ENCODE measurements at regions not wholly inside any gene's neighbourhood (a gene's known extent, or its start where the extent isn't known, plus 50 kb on each side); places are given as distances from the start of the nearest gene placed in this dataset.

DNA sequence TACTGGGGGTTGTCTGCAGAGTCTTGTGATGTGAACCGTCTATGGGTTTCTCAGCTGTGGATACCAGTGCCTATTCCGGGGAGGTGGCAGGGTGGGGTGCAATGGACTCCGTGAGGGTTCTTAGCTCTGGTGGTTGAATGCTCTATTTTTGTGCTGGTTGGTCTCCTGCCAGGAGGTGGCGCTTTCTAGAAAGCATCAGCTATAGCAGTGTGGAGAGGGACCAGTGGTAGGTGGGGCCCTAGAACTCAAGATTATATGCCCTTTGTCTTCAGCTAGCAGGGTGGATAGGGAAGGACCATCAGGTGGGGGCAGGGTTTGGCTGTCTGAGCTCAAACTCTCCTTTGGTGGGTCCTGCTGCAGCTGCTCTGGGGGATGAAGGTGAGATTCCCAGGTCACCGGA lies 127.3 kb upstream of the PLD5 start:
- no peak overlapping the region for H3K27ac ChIP-seq (ENCODE audit: low read depth, low read length)
- H3K18ac ChIP-seq (ENCODE audit: low read length): no peak overlapping the region
- no peak overlapping the region for H2BK15ac ChIP-seq (replicated peaks; ENCODE audit: low read depth)
- no peak overlapping the region for H4K8ac ChIP-seq (ENCODE audit: low read depth, low read length)
- H3K27me3 ChIP-seq (ENCODE audit: insufficient read depth, low read length, poor library complexity): no peaks in the 10 kb centered on the region
- H3K23ac ChIP-seq (ENCODE audit: low read length): no peak overlapping the region
- H2BK5ac ChIP-seq (ENCODE audit: low read length): no peak overlapping the region
- H3K4me1 ChIP-seq (ENCODE audit: control insufficient read depth, low read depth, low read length): no peaks in the 10 kb centered on the region
- no peak overlapping the region for H3K56ac ChIP-seq (ENCODE audit: low read length)
- no peak overlapping the region for H4K5ac ChIP-seq (ENCODE audit: low read length)
- no peak overlapping the region for H3K9ac ChIP-seq (ENCODE audit: low read length)
- no peak overlapping the region for H2AK5ac ChIP-seq (ENCODE audit: low read length)
- no peak overlapping the region for H3K4me3 ChIP-seq (ENCODE audit: low read length)
- H3K79me2 ChIP-seq (ENCODE audit: control insufficient read depth, insufficient read depth, low read length): no peaks in the 10 kb centered on the region
- no peak overlapping the region for H3K4ac ChIP-seq (ENCODE audit: low read depth, low read length)
- H2BK120ac ChIP-seq (ENCODE audit: low read depth, low read length): no peak overlapping the region
- H3K4me2 ChIP-seq (ENCODE audit: low read length): no peak overlapping the region
- DNase-seq: peak; percentile 86
- no peaks in the 10 kb centered on the region for H3K79me1 ChIP-seq (ENCODE audit: low read length)
- no peaks in the 10 kb centered on the region for H3K36me3 ChIP-seq (ENCODE audit: control insufficient read depth, insufficient read depth, low read length)
- WGBS (ENCODE audit: extremely low coverage, insufficient coverage, low lambda C conversion rate): no CpG with 5 or more reads among the region's 5 CpGs

GRCh38 chr1:242641461-242641860 lies 117.0 kb upstream of the PLD5 start:
- Histone ChIP-seq H4K8ac (ENCODE audit: low read depth, low read length) (no peak overlapping the region), H3K56ac (ENCODE audit: low read length) (no peak overlapping the region), H2BK120ac (ENCODE audit: low read depth, low read length) (no peak overlapping the region), H3K9ac (ENCODE audit: low read length) (no peak overlapping the region), H3K27me3 (ENCODE audit: insufficient read depth, low read length, poor library complexity) (no peaks in the 10 kb centered on the region), H3K27ac (ENCODE audit: low read depth, low read length) (no peak overlapping the region), H3K79me2 (ENCODE audit: control insufficient read depth, insufficient read depth, low read length) (no peaks in the 10 kb centered on the region), H2BK5ac (ENCODE audit: low read length) (no peak overlapping the region), H3K4me1 (ENCODE audit: control insufficient read depth, low read depth, low read length) (no peaks in the 10 kb centered on the region), H2AK5ac (ENCODE audit: low read length) (no peak overlapping the region), H3K23ac (ENCODE audit: low read length) (no peak overlapping the region), H3K4ac (ENCODE audit: low read depth, low read length) (no peak overlapping the region), H4K5ac (ENCODE audit: low read length) (no peak overlapping the region), H3K18ac (ENCODE audit: low read length) (no peak overlapping the region), H3K79me1 (ENCODE audit: low read length) (no peaks in the 10 kb centered on the region), H3K4me2 (ENCODE audit: low read length) (no peak overlapping the region), H3K36me3 (ENCODE audit: control insufficient read depth, insufficient read depth, low read length) (no peaks in the 10 kb centered on the region), H2BK15ac (replicated peaks; ENCODE audit: low read depth) (no peak overlapping the region), H3K4me3 (ENCODE audit: low read length) (no peak overlapping the region)
- no peak for DNase-seq
- no CpG with 5 or more reads among the region's 3 CpGs for WGBS (ENCODE audit: extremely low coverage, insufficient coverage, low lambda C conversion rate)

DNA sequence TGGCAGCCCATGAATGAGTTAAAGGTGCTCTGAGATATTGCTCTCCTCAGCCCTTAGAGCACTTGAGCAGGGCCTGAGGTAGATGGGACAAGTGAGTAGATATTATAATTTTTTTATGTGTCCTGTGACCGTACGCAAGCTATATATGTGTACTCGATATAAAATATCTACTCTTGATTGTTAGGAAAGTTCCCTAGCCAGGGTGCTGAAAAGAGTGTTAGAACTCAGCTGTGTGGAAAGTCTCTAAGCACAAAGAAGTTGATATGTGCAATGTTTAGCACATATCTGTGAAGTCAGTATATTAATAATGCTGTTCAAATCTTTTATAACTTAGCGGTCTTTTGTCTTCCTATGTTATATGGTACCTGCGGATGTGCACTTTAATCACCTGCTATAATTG lies 114.6 kb upstream of the PLD5 start:
- no peak overlapping the region for H4K5ac ChIP-seq (ENCODE audit: low read length)
- H3K79me1 ChIP-seq (ENCODE audit: low read length): no peaks in the 10 kb centered on the region
- H2AK5ac ChIP-seq (ENCODE audit: low read length): no peak overlapping the region
- H2BK120ac ChIP-seq (ENCODE audit: low read depth, low read length): no peak overlapping the region
- H4K8ac ChIP-seq (ENCODE audit: low read depth, low read length): no peak overlapping the region
- no peak overlapping the region for H3K23ac ChIP-seq (ENCODE audit: low read length)
- no peaks in the 10 kb centered on the region for H3K79me2 ChIP-seq (ENCODE audit: control insufficient read depth, insufficient read depth, low read length)
- H3K36me3 ChIP-seq (ENCODE audit: control insufficient read depth, insufficient read depth, low read length): no peaks in the 10 kb centered on the region
- no peaks in the 10 kb centered on the region for H3K27me3 ChIP-seq (ENCODE audit: insufficient read depth, low read length, poor library complexity)
- no peak overlapping the region for H2BK15ac ChIP-seq (replicated peaks; ENCODE audit: low read depth)
- no peak overlapping the region for H3K4ac ChIP-seq (ENCODE audit: low read depth, low read length)
- DNase-seq: no peak
- WGBS (ENCODE audit: extremely low coverage, insufficient coverage, low lambda C conversion rate): no CpG with 5 or more reads among the region's 5 CpGs
- H2BK5ac ChIP-seq (ENCODE audit: low read length): no peak overlapping the region
- H3K56ac ChIP-seq (ENCODE audit: low read length): no peak overlapping the region
- no peak overlapping the region for H3K9ac ChIP-seq (ENCODE audit: low read length)
- H3K27ac ChIP-seq (ENCODE audit: low read depth, low read length): no peak overlapping the region
- no peak overlapping the region for H3K18ac ChIP-seq (ENCODE audit: low read length)
- H3K4me2 ChIP-seq (ENCODE audit: low read length): no peak overlapping the region
- H3K4me3 ChIP-seq (ENCODE audit: low read length): no peak overlapping the region
- H3K4me1 ChIP-seq (ENCODE audit: control insufficient read depth, low read depth, low read length): no peaks in the 10 kb centered on the region

- H4K8ac ChIP-seq (ENCODE audit: low read depth, low read length): no peak overlapping the region
- H3K4me2 ChIP-seq (ENCODE audit: low read length): no peak overlapping the region
- no peaks in the 10 kb centered on the region for H3K36me3 ChIP-seq (ENCODE audit: control insufficient read depth, insufficient read depth, low read length)
- H2BK5ac ChIP-seq (ENCODE audit: low read length): no peak overlapping the region
- H3K79me1 ChIP-seq (ENCODE audit: low read length): no peaks in the 10 kb centered on the region
- H3K27ac ChIP-seq (ENCODE audit: low read depth, low read length): no peak overlapping the region
- H2BK15ac ChIP-seq (replicated peaks; ENCODE audit: low read depth): no peak overlapping the region
- no peaks in the 10 kb centered on the region for H3K27me3 ChIP-seq (ENCODE audit: insufficient read depth, low read length, poor library complexity)
- H3K56ac ChIP-seq (ENCODE audit: low read length): no peak overlapping the region
- H3K23ac ChIP-seq (ENCODE audit: low read length): no peak overlapping the region
- no peak overlapping the region for H3K4ac ChIP-seq (ENCODE audit: low read depth, low read length)
- no peak overlapping the region for H3K4me3 ChIP-seq (ENCODE audit: low read length)
- no peaks in the 10 kb centered on the region for H3K79me2 ChIP-seq (ENCODE audit: control insufficient read depth, insufficient read depth, low read length)
- H4K5ac ChIP-seq (ENCODE audit: low read length): no peak overlapping the region
- no peak overlapping the region for H2AK5ac ChIP-seq (ENCODE audit: low read length)
- no peak overlapping the region for H3K18ac ChIP-seq (ENCODE audit: low read length)
- WGBS (ENCODE audit: extremely low coverage, insufficient coverage, low lambda C conversion rate): no CpG with 5 or more reads among the region's 5 CpGs
- no peaks in the 10 kb centered on the region for H3K4me1 ChIP-seq (ENCODE audit: control insufficient read depth, low read depth, low read length)
- no peak overlapping the region for H2BK120ac ChIP-seq (ENCODE audit: low read depth, low read length)
- no peak overlapping the region for H3K9ac ChIP-seq (ENCODE audit: low read length)
- DNase-seq: no peak
Measured at GRCh38 chr1:242634732-242635131, 110.2 kb upstream of the PLD5 start.

DNA sequence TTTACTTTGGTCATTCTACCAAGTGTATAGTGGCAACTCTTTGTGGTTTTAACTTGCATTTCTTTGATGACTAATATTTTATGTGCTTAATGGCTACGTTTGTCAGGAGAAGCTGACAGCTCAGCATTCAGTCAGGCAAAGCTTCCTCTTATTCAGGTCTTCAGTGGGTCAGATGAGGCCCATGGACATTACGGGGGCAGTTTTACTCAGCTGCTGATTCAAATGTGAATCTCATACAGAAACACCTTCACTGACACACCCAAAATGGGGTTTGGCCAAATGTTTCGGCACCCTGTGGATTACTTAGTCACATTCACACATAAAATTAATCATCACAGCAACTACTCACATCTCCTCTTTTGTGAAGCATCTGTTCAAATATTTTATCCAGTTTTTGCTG lies 104.9 kb upstream of the PLD5 start:
- no peak overlapping the region for H3K4me3 ChIP-seq (ENCODE audit: low read length)
- no CpG with 5 or more reads among the region's 3 CpGs for WGBS (ENCODE audit: extremely low coverage, insufficient coverage, low lambda C conversion rate)

DNA sequence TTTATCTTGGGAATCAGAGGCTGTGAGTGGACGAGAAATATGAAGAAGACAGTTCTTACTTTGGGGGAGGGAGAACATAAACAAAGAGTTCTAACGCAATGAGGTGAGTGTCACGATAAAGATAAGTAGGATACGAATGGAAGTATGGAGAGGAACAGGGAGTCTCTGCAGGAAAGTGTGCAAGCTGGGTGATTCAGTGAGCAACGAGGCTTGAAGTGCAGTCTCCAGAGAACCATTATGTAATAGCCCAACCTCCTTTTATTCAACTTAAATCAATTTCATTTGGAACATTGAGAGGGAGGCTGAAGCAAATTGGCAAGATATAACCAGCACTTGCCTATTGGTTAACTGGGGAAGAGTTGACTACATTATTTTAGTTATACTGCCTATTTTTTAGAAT lies 99.3 kb upstream of the PLD5 start:
- Histone ChIP-seq H2BK5ac (ENCODE audit: low read length) (no peak overlapping the region), H3K4me1 (ENCODE audit: control insufficient read depth, low read depth, low read length) (no peaks in the 10 kb centered on the region), H3K9ac (ENCODE audit: low read length) (no peak overlapping the region), H3K79me1 (ENCODE audit: low read length) (no peaks in the 10 kb centered on the region), H3K18ac (ENCODE audit: low read length) (no peak overlapping the region), H2AK5ac (ENCODE audit: low read length) (no peak overlapping the region), H3K23ac (ENCODE audit: low read length) (no peak overlapping the region), H3K36me3 (ENCODE audit: control insufficient read depth, insufficient read depth, low read length) (no peaks in the 10 kb centered on the region), H3K4me2 (ENCODE audit: low read length) (no peak overlapping the region), H3K27me3 (ENCODE audit: insufficient read depth, low read length, poor library complexity) (no peaks in the 10 kb centered on the region), H2BK15ac (replicated peaks; ENCODE audit: low read depth) (no peak overlapping the region), H3K27ac (ENCODE audit: low read depth, low read length) (no peak overlapping the region), H3K56ac (ENCODE audit: low read length) (no peak overlapping the region), H3K4me3 (ENCODE audit: low read length) (no peak overlapping the region), H4K5ac (ENCODE audit: low read length) (no peak overlapping the region), H4K8ac (ENCODE audit: low read depth, low read length) (no peak overlapping the region), H3K79me2 (ENCODE audit: control insufficient read depth, insufficient read depth, low read length) (no peaks in the 10 kb centered on the region), H3K4ac (ENCODE audit: low read depth, low read length) (no peak overlapping the region), H2BK120ac (ENCODE audit: low read depth, low read length) (no peak overlapping the region)
- no CpG with 5 or more reads among the region's 5 CpGs for WGBS (ENCODE audit: extremely low coverage, insufficient coverage, low lambda C conversion rate)
- no peak for DNase-seq

More for the DNA sequence above, 104.9 kb upstream of the PLD5 start:
- Histone ChIP-seq H2BK15ac (replicated peaks; ENCODE audit: low read depth) (no peak overlapping the region), H2BK5ac (ENCODE audit: low read length) (no peak overlapping the region), H3K36me3 (ENCODE audit: control insufficient read depth, insufficient read depth, low read length) (no peaks in the 10 kb centered on the region), H3K23ac (ENCODE audit: low read length) (no peak overlapping the region), H2BK120ac (ENCODE audit: low read depth, low read length) (no peak overlapping the region), H3K56ac (ENCODE audit: low read length) (no peak overlapping the region), H3K4me2 (ENCODE audit: low read length) (no peak overlapping the region), H2AK5ac (ENCODE audit: low read length) (no peak overlapping the region), H3K4me1 (ENCODE audit: control insufficient read depth, low read depth, low read length) (no peaks in the 10 kb centered on the region), H4K8ac (ENCODE audit: low read depth, low read length) (no peak overlapping the region), H3K4ac (ENCODE audit: low read depth, low read length) (no peak overlapping the region), H3K9ac (ENCODE audit: low read length) (no peak overlapping the region), H3K18ac (ENCODE audit: low read length) (no peak overlapping the region), H4K5ac (ENCODE audit: low read length) (no peak overlapping the region), H3K79me1 (ENCODE audit: low read length) (no peaks in the 10 kb centered on the region), H3K27ac (ENCODE audit: low read depth, low read length) (no peak overlapping the region), H3K27me3 (ENCODE audit: insufficient read depth, low read length, poor library complexity) (no peaks in the 10 kb centered on the region), H3K79me2 (ENCODE audit: control insufficient read depth, insufficient read depth, low read length) (no peaks in the 10 kb centered on the region)
- no peak for DNase-seq

All from mesendoderm (in vitro differentiated cells).